ENCODE measurements at regions not wholly inside any gene's neighbourhood (a gene's known extent, or its start where the extent isn't known, plus 50 kb on each side); places are given as distances from the start of the nearest gene placed in this dataset.
"Not testable (repeated sequence)": the region's sequence is repeated elsewhere in the genome, so short reads cannot be mapped to it uniquely, and the experiment has no call there.

DNA sequence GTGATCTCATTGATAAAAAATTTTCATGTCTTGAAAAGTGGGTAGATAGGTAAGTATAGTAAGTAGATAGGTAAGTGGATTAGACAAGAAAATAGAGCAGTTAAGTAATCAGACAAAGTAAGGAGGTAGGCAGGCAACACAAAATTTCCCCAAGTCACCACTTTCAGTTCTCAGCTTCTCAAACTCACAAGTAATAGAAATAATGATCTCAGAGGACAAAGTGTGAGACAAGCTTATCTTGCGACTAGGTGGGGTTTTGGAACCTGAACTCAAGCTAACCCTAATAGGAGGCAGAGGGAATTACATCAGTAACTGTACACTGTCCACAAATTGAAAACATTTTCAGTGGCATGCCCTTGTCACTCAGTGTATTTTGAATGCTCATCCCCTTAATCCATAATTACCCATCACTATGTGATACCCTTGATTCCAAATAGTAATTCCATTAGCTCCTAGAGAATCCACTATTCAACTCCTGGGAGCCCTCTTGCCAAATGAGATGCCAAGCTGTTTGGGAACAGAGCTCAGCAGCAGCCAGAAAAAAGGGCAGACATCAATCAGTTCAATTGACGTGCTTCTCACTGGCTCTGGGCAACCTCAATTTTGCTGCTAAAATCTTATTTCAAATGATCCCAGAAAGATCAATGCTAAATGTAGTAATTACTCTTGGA is 703.2 kb downstream of the XPNPEP1 start:
- intact Hi-C loops (cut with micrococcal nuclease; ENCODE audit: unreplicated experiment): no loop called here
- H3K36me3 Mint-ChIP-seq (ENCODE audit: insufficient read depth, unreplicated experiment): no peaks in the 10 kb centered on the region
- no peak overlapping the region for H3K4me3 Mint-ChIP-seq (ENCODE audit: unreplicated experiment)
- no peaks in the 10 kb centered on the region for H3K27me3 ChIP-seq (replicated peaks; ENCODE audit: control insufficient read depth, insufficient read depth, low read length)
- CTCF ChIA-PET: no interaction called here
- H3K4me1 ChIP-seq: no peaks in the 10 kb centered on the region
- POLR2A ChIA-PET: no interaction called here
- H3K9me3 ChIP-seq: peaks cover 5% of the 10 kb centered on the region; the same call in 1 of the 2 replicates
- H3K4me3 ChIP-seq (ENCODE audit: low read depth, low read length): no peak overlapping the region
- no peaks in the 10 kb centered on the region for H3K36me3 ChIP-seq (ENCODE audit: control insufficient read depth, insufficient read depth, low read length)
- H3K9me3 Mint-ChIP-seq (ENCODE audit: unreplicated experiment): peaks cover 14% of the 10 kb centered on the region
- no peak for DNase-seq
- no peaks in the 10 kb centered on the region for H3K27me3 Mint-ChIP-seq (ENCODE audit: insufficient read depth, unreplicated experiment)
- peaks cover 9% of the 10 kb centered on the region for H3K4me1 Mint-ChIP-seq (ENCODE audit: low read depth, unreplicated experiment)
- TF ChIP-seq, protein P1, sequence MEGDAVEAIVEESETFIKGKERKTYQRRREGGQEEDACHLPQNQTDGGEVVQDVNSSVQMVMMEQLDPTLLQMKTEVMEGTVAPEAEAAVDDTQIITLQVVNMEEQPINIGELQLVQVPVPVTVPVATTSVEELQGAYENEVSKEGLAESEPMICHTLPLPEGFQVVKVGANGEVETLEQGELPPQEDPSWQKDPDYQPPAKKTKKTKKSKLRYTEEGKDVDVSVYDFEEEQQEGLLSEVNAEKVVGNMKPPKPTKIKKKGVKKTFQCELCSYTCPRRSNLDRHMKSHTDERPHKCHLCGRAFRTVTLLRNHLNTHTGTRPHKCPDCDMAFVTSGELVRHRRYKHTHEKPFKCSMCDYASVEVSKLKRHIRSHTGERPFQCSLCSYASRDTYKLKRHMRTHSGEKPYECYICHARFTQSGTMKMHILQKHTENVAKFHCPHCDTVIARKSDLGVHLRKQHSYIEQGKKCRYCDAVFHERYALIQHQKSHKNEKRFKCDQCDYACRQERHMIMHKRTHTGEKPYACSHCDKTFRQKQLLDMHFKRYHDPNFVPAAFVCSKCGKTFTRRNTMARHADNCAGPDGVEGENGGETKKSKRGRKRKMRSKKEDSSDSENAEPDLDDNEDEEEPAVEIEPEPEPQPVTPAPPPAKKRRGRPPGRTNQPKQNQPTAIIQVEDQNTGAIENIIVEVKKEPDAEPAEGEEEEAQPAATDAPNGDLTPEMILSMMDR (IDR thresholded peaks at IDR 0.05; ENCODE audit: insufficient read depth in 1 of 2, low read depth in 1 of 2, low read length in 1 of 2, severe bottlenecking in 1 of 2, unreplicated experiment in 1 of 2): no peak
- peak overlapping the region; percentile 20 for H3K27ac Mint-ChIP-seq (ENCODE audit: unreplicated experiment)
- no TSS peak for BruUV-seq (replicated peaks)

DNA sequence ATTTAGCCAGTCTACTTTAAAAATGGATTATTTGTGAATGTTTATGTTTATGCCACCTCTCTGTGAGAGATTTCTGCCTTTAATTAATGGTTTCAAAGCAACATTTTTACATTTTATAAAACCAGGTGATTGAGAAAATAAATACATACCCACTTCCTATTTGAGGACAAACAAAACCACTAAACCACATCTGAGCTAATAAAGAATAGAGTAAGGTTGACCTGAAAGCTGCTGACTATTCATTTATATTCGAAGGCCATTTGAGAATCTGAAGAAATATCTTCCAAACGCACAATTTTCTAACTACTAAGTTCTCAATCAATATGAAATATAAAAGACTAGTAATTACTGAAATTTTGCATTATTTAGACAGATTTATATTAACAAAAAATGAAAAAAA is 705.1 kb downstream of the XPNPEP1 start:
- no peaks in the 10 kb centered on the region for H3K36me3 ChIP-seq (ENCODE audit: control insufficient read depth, insufficient read depth, low read length)
- H3K27me3 ChIP-seq (replicated peaks; ENCODE audit: control insufficient read depth, insufficient read depth, low read length): no peaks in the 10 kb centered on the region
- Mint-ChIP-seq H3K36me3 (ENCODE audit: insufficient read depth, unreplicated experiment) (no peaks in the 10 kb centered on the region), H3K27me3 (ENCODE audit: insufficient read depth, unreplicated experiment) (no peaks in the 10 kb centered on the region), H3K4me3 (ENCODE audit: unreplicated experiment) (no peak overlapping the region), H3K4me1 (ENCODE audit: low read depth, unreplicated experiment) (peaks cover 9% of the 10 kb centered on the region), H3K9me3 (ENCODE audit: unreplicated experiment) (peaks cover 14% of the 10 kb centered on the region), H3K27ac (ENCODE audit: unreplicated experiment) (no peak overlapping the region)
- CTCF ChIA-PET: no interaction called here
- H3K4me1 ChIP-seq: no peaks in the 10 kb centered on the region
- TF ChIP-seq, protein P1 (IDR thresholded peaks at IDR 0.05; ENCODE audit: insufficient read depth in 1 of 2, low read depth in 1 of 2, low read length in 1 of 2, severe bottlenecking in 1 of 2, unreplicated experiment in 1 of 2): no peak
- no peak overlapping the region for H3K4me3 ChIP-seq (ENCODE audit: low read depth, low read length)
- no peak for DNase-seq
- POLR2A ChIA-PET: no interaction called here
- no TSS peak for BruUV-seq (replicated peaks)
- H3K9me3 ChIP-seq: peaks cover 3% of the 10 kb centered on the region; the same call in 1 of the 2 replicates
- intact Hi-C loops (cut with micrococcal nuclease; ENCODE audit: unreplicated experiment): no loop called here

DNA sequence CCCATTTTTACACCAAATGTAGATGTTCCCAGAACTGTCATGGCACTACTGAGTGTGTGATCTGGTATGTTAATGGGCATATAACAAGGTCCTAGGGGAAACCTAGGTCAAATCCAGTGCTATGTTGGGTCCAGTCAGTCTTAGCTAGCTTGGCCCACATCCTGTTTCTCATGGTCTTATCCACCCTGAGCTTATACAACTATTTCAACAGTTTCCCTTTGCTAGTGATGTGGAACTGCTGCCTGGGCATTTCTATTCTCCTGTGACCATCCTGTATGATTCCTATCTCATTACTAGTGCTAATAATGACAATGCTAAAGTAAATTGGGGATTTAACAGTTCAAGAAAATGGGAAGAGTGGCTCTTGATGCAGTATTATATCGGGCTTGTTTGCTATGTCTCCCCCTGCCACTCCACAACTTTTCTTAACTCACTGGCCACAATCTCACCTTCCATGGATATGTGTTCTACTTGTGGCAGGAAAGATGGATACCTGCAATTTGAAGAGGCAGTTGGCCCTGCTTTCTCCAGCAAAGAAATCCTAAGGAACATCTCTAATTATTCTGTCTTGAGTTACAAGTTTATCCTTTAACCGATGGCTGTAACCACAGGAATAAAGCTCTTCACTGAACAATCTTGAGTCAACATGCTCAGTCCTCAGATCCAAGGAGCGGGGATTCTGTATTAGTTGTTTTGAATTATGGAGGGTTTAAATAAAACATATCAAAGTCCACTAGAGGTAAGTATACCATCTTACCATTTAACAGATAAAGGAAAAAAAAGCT is 707.8 kb downstream of the XPNPEP1 start:
- Mint-ChIP-seq H3K27ac (ENCODE audit: unreplicated experiment) (no peak overlapping the region), H3K4me3 (ENCODE audit: unreplicated experiment) (no peak overlapping the region), H3K36me3 (ENCODE audit: insufficient read depth, unreplicated experiment) (no peaks in the 10 kb centered on the region), H3K9me3 (ENCODE audit: unreplicated experiment) (peaks cover 23% of the 10 kb centered on the region), H3K27me3 (ENCODE audit: insufficient read depth, unreplicated experiment) (no peaks in the 10 kb centered on the region), H3K4me1 (ENCODE audit: low read depth, unreplicated experiment) (peaks cover 9% of the 10 kb centered on the region)
- DNase-seq: no peak
- H3K9me3 ChIP-seq: no peaks in the 10 kb centered on the region
- TF ChIP-seq, protein P1 (IDR thresholded peaks at IDR 0.05; ENCODE audit: insufficient read depth in 1 of 2, low read depth in 1 of 2, low read length in 1 of 2, severe bottlenecking in 1 of 2, unreplicated experiment in 1 of 2): no peak
- POLR2A ChIA-PET: no interaction called here
- H3K36me3 ChIP-seq (ENCODE audit: control insufficient read depth, insufficient read depth, low read length): no peaks in the 10 kb centered on the region
- no peaks in the 10 kb centered on the region for H3K4me1 ChIP-seq
- H3K27me3 ChIP-seq (replicated peaks; ENCODE audit: control insufficient read depth, insufficient read depth, low read length): no peaks in the 10 kb centered on the region
- no TSS peak for BruUV-seq (replicated peaks)
- no peak overlapping the region for H3K4me3 ChIP-seq (ENCODE audit: low read depth, low read length)
- CTCF ChIA-PET: no interaction called here
- intact Hi-C loops (cut with micrococcal nuclease; ENCODE audit: unreplicated experiment): no loop called here

DNA sequence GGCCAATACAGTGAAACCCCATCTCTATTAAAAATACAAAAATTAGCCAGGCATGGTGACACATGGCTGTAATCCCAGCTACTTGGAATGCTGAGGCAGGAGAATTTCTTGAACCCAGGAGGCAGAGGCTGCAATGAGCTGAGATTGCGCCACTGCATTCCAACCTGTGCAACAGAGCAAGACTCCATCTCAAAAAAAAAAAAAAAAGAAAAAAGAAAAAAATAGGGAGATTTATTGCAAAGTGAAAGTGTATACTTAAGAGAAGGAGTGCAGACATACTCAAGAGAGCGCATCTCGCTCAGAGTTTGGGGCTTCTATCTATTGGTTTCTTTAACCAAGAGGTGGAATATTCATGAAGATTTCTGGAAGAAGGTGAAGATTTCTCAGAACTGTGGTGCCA is 708.4 kb downstream of the XPNPEP1 start:
- H3K36me3 ChIP-seq (ENCODE audit: control insufficient read depth, insufficient read depth, low read length); H3K4me1 ChIP-seq; H3K27me3 Mint-ChIP-seq (ENCODE audit: insufficient read depth, unreplicated experiment); CTCF ChIA-PET; BruUV-seq (replicated peaks); H3K9me3 ChIP-seq; POLR2A ChIA-PET; H3K4me1 Mint-ChIP-seq (ENCODE audit: low read depth, unreplicated experiment); H3K27ac Mint-ChIP-seq (ENCODE audit: unreplicated experiment); intact Hi-C loops (cut with micrococcal nuclease; ENCODE audit: unreplicated experiment); H3K36me3 Mint-ChIP-seq (ENCODE audit: insufficient read depth, unreplicated experiment); H3K27me3 ChIP-seq (replicated peaks; ENCODE audit: control insufficient read depth, insufficient read depth, low read length); H3K4me3 ChIP-seq (ENCODE audit: low read depth, low read length); H3K4me3 Mint-ChIP-seq (ENCODE audit: unreplicated experiment); DNase-seq: not testable (repeated sequence)
- peaks cover 24% of the 10 kb centered on the region for H3K9me3 Mint-ChIP-seq (ENCODE audit: unreplicated experiment)
